Sigmoid colon (tissue), 6 donors: ENCODE measurements at regions not wholly inside any gene's neighbourhood (a gene's known extent, or its start where the extent isn't known, plus 50 kb on each side); places are given as distances from the start of the nearest gene placed in this dataset.

ENCODE experiments used
- DNase-seq: peaks from one replicate; pipeline ENCODE4 v3.0.0-alpha.2; 2019
- H3K27ac ChIP-seq, 4 donors: fragments of 200-600 bp; sonication (generic); one replicate each; pipeline ENCODE4 v1.5.1; 2016 to 2019; ENCODE audit warnings: mild to moderate bottlenecking in 1 of 4
- H3K27me3 ChIP-seq, 3 donors: fragments of 200-600 bp; sonication (generic); one replicate each; pipeline ENCODE4 v1.5.1; 2019; ENCODE audit warnings: mild to moderate bottlenecking in 1 of 3
- H3K36me3 ChIP-seq, 4 donors: fragments of 200-600 bp; sonication (generic); one replicate each; pipeline ENCODE4 v1.5.1; 2016 to 2019
- H3K4me1 ChIP-seq, 4 donors: fragments of 200-600 bp; sonication (generic); one replicate each; pipeline ENCODE4 v1.5.1; 2017 to 2019
- H3K4me3 ChIP-seq, 4 donors: fragments of 200-600 bp; sonication (generic); one replicate each; pipeline ENCODE4 v1.5.1; 2017 to 2019; ENCODE audit warnings: mild to moderate bottlenecking in 2 of 4, moderate library complexity in 1 of 4
- H3K9me3 ChIP-seq, 4 donors: fragments of 200-600 bp in 3 of 4; sonication (generic) in 3 of 4; one replicate each; pipeline versions ENCODE4 v1.5.1 to v1.6.1; 2013 to 2019
- CTCF ChIP-seq, 4 experiments: fragments of 450-650 bp in 3 of 4; fragments of 200-600 bp in 1 of 4; IDR thresholded peaks; one replicate each; pipeline ENCODE4 v1.5.1; 2016 to 2019; ENCODE audit warnings: antibody characterized with exemption in 4 of 4, mild to moderate bottlenecking in 3 of 4, moderate library complexity in 2 of 4
- EP300 ChIP-seq, 4 donors: sonication (generic); formaldehyde crosslinking; IDR thresholded peaks; one replicate each; pipeline ENCODE4 v1.6.1; 2017; ENCODE audit warnings: antibody characterized with exemption in 4 of 4
- POLR2A ChIP-seq, 2 donors: fragments of 450-650 bp; IDR thresholded peaks; one replicate each; pipeline ENCODE4 v1.6.1; 2016; ENCODE audit warnings: antibody characterized with exemption in 2 of 2, mild to moderate bottlenecking in 2 of 2, moderate library complexity in 2 of 2
- POLR2AphosphoS5 ChIP-seq, 4 donors: sonication (generic); formaldehyde crosslinking; IDR thresholded peaks; one replicate each; pipeline ENCODE4 v1.6.1; 2017; ENCODE audit warnings: antibody characterized with exemption in 4 of 4
- WGBS, 2 donors: extraction: QIAGEN DNeasy Blood & Tissue Kit; methylation state at CpG; one replicate each; pipeline ENCODE4 v1.1.7; 2013; 5-methylcytosine and 5-hydroxymethylcytosine counted together
- intact Hi-C: fragments of 100-400 bp; cut with DNase I; formaldehyde crosslinking; loops from one replicate; pipeline ENCODE4 v1.15.1; 2023
- donor health status: healthy with polysubstance abuse.
- donor health status: healthy.

DNA sequence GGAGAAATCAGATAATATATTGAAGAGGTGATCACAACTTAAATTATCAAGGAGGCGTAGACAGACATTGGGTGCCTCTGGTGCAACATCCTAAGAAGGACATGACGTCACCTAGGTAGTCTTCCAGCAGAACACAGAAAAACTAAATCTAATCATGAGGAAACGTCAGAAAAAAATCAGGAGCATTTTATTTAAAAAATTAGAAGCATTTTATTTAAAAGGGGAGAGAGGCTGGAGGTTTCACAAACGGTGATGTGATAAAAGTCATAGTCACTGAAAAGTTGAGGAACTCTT is 254.6 kb downstream of the TMEM167A start:
- DNase-seq, result no peak
- H3K4me1 ChIP-seq, result peaks cover 0 to 3% (median 0%) of the 10 kb centered on the region in 4 donors
- no peaks in the 10 kb centered on the region for H3K9me3 ChIP-seq
- WGBS, 2 donors, result 94 to 95% methylated on average over 4 of the region's 4 CpGs
- H3K27ac ChIP-seq, result no peak overlapping the region
- H3K36me3 ChIP-seq, result no peaks in the 10 kb centered on the region
- TF ChIP-seq POLR2A (IDR thresholded peaks at IDR 0.05), result no peak
- TF ChIP-seq POLR2AphosphoS5 (IDR thresholded peaks at IDR 0.05), result no peak
- TF ChIP-seq EP300 (IDR thresholded peaks at IDR 0.05), result no peak
- no peak for TF ChIP-seq CTCF (IDR thresholded peaks at IDR 0.05)
- intact Hi-C loops, result no loop called here
- no peak overlapping the region for H3K4me3 ChIP-seq
- no peaks in the 10 kb centered on the region for H3K27me3 ChIP-seq

GRCh38 chr5:82821846-82822633 is 255.2 kb downstream of the TMEM167A start:
- intact Hi-C loops, result no loop called here
- H3K27ac ChIP-seq, result no peak overlapping the region
- WGBS, 2 donors, result 45 to 79% methylated on average over 3 of the region's 3 CpGs

DNA sequence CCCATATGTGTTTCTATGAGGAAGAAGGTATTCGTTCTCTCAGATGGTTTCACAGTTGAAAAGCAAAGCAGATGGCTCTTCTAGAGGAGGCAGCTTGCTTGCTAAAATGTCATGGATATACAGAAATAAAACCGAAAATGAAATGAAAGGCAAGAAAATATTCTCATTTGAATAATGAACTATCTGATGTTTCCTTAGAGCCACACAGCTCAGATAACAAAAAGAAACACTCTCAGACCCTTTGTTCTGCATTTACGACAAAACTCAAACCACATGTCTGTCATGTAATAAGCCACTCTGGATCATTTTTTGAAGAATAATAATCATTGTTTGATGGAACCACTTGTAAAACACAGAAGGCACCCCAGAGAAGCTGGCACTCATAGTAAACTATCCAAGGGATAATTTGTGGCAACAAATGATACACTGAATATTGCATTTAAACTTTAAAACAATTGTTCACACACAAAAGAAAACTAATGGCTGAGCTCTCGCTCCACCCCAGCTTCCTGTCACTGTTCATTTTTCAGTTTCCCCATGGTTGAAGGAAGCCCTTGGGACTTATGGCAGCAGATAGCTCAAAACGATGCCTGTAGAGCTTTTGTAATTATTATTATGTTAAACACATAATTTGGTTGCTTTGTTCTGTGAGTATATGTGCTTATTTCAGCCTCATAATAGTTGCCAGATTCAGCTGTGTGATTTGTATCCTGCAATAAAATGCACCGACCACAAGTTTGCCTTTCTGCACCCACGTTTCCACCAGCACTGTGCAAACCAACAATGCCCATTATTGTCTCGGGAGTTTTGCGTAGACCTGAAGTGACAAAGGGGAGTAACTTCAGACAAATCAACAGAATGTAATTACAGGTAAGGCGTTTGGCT is 256.0 kb downstream of the TMEM167A start:
- no peak overlapping the region for H3K27ac ChIP-seq
- no peak for DNase-seq
- H3K9me3 ChIP-seq, result no peaks in the 10 kb centered on the region
- 38 to 52% methylated on average over 10 of the region's 10 CpGs for WGBS, 2 donors
- no peaks in the 10 kb centered on the region for H3K36me3 ChIP-seq
- peaks cover 0 to 3% (median 0%) of the 10 kb centered on the region in 4 donors for H3K4me1 ChIP-seq
- TF ChIP-seq POLR2A (IDR thresholded peaks at IDR 0.05), result no peak
- TF ChIP-seq POLR2AphosphoS5 (IDR thresholded peaks at IDR 0.05), result no peak
- TF ChIP-seq CTCF (IDR thresholded peaks at IDR 0.05), result no peak
- no peak for TF ChIP-seq EP300 (IDR thresholded peaks at IDR 0.05)
- H3K27me3 ChIP-seq, result no peaks in the 10 kb centered on the region
- intact Hi-C loops, result no loop called here
- H3K4me3 ChIP-seq, result no peak overlapping the region

More at GRCh38 chr5:82821846-82822633, 255.2 kb downstream of the TMEM167A start:
- Histone ChIP-seq H3K4me1 (peaks cover 0 to 3% (median 0%) of the 10 kb centered on the region in 4 donors), H3K36me3 (no peaks in the 10 kb centered on the region), H3K27me3 (no peaks in the 10 kb centered on the region), H3K9me3 (no peaks in the 10 kb centered on the region), H3K4me3 (no peak overlapping the region)
- DNase-seq, result no peak
- TF ChIP-seq EP300 (IDR thresholded peaks at IDR 0.05) (no peak), CTCF (IDR thresholded peaks at IDR 0.05) (no peak), POLR2A (IDR thresholded peaks at IDR 0.05) (no peak), POLR2AphosphoS5 (IDR thresholded peaks at IDR 0.05) (no peak)

GRCh38 chr5:82820188-82820587 is 257.0 kb downstream of the TMEM167A start:
- H3K4me1 ChIP-seq, result peaks cover 0 to 3% (median 0%) of the 10 kb centered on the region in 4 donors
- 80 to 88% methylated on average over 1 of the region's 1 CpG for WGBS, 2 donors
- intact Hi-C loops, result no loop called here

More at GRCh38 chr5:82820188-82820587, 257.0 kb downstream of the TMEM167A start:
- TF ChIP-seq EP300 (IDR thresholded peaks at IDR 0.05), result no peak
- TF ChIP-seq CTCF (IDR thresholded peaks at IDR 0.05), result no peak
- no peak for TF ChIP-seq POLR2AphosphoS5 (IDR thresholded peaks at IDR 0.05)
- no peak for TF ChIP-seq POLR2A (IDR thresholded peaks at IDR 0.05)
- no peak overlapping the region for H3K27ac ChIP-seq
- H3K27me3 ChIP-seq, result no peaks in the 10 kb centered on the region
- H3K36me3 ChIP-seq, result no peaks in the 10 kb centered on the region
- no peaks in the 10 kb centered on the region for H3K9me3 ChIP-seq
- no peak overlapping the region for H3K4me3 ChIP-seq
- no peak for DNase-seq
